NB4 (cell line): ENCODE measurements at regions not wholly inside any gene's neighbourhood (a gene's known extent, or its start where the extent isn't known, plus 50 kb on each side); places are given as distances from the start of the nearest gene placed in this dataset.

ENCODE experiments used
- DNase-seq: peaks from one replicate; pipeline ENCODE4 v3.0.0; 2010; ENCODE audit warnings: low read depth
- H3K4me3 ChIP-seq: one replicate; pipeline ENCODE4 v1.5.1; 2011; ENCODE audit warnings: mild to moderate bottlenecking, low read depth, low read length, moderate library complexity
- CTCF ChIP-seq: IDR thresholded peaks from one replicate; pipeline ENCODE4 v1.5.1; 2012; ENCODE audit warnings: low read depth, low read length
- MAX ChIP-seq: IDR thresholded peaks from 2 replicates; pipeline ENCODE4 v1.6.1; 2011; ENCODE audit warnings: low read depth, low read length
- MYC ChIP-seq: IDR thresholded peaks from 2 replicates; pipeline ENCODE4 v1.6.1; 2011; ENCODE audit warnings: low read depth, low read length
- POLR2A ChIP-seq: IDR thresholded peaks from 2 replicates; pipeline ENCODE4 v1.6.1; 2011; ENCODE audit warnings: mild to moderate bottlenecking; ENCODE audit not compliant: insufficient read length; ENCODE audit errors: extremely low read depth

- H3K4me3 ChIP-seq: no peak overlapping the region
- no peak for TF ChIP-seq MYC
- no peak for TF ChIP-seq MAX
- no peak for TF ChIP-seq POLR2A
- TF ChIP-seq CTCF: no peak
- DNase-seq: no peak
Observed at GRCh38 chr10:83458611-83459010, 680.7 kb upstream of the GHITM start.

GRCh38 chr10:83459124-83459523 is 680.2 kb upstream of the GHITM start:
- no peak for DNase-seq
- no peak for TF ChIP-seq MAX
- TF ChIP-seq MYC: no peak
- no peak for TF ChIP-seq POLR2A
- TF ChIP-seq CTCF: no peak
- H3K4me3 ChIP-seq: no peak overlapping the region

- no peak for DNase-seq
- TF ChIP-seq MAX (no peak), CTCF (no peak), POLR2A (no peak), MYC (no peak)
- H3K4me3 ChIP-seq: no peak overlapping the region
Observed at GRCh38 chr10:83469728-83470331, 669.5 kb upstream of the GHITM start.

- no peak overlapping the region for H3K4me3 ChIP-seq
- DNase-seq: no peak
- TF ChIP-seq MYC (no peak), CTCF (no peak), POLR2A (no peak), MAX (no peak)
Observed at GRCh38 chr10:83476211-83476610, 663.1 kb upstream of the GHITM start.

- DNase-seq: no peak
- no peak overlapping the region for H3K4me3 ChIP-seq
- no peak for TF ChIP-seq CTCF
- no peak for TF ChIP-seq MAX
- no peak for TF ChIP-seq POLR2A
- TF ChIP-seq MYC: no peak
Observed at GRCh38 chr10:83489161-83489560, 650.1 kb upstream of the GHITM start.

- no peak for DNase-seq
- H3K4me3 ChIP-seq: no peak overlapping the region
- no peak for TF ChIP-seq MAX
- TF ChIP-seq MYC: no peak
- TF ChIP-seq CTCF: no peak
- no peak for TF ChIP-seq POLR2A
Observed at GRCh38 chr10:83492004-83492403, 647.3 kb upstream of the GHITM start.
